ENCODE measurements at regions not wholly inside any gene's neighbourhood (a gene's known extent, or its start where the extent isn't known, plus 50 kb on each side); places are given as distances from the start of the nearest gene placed in this dataset.
"Not testable (repeated sequence)": the region's sequence is repeated elsewhere in the genome, so short reads cannot be mapped to it uniquely, and the experiment has no call there.

DNA sequence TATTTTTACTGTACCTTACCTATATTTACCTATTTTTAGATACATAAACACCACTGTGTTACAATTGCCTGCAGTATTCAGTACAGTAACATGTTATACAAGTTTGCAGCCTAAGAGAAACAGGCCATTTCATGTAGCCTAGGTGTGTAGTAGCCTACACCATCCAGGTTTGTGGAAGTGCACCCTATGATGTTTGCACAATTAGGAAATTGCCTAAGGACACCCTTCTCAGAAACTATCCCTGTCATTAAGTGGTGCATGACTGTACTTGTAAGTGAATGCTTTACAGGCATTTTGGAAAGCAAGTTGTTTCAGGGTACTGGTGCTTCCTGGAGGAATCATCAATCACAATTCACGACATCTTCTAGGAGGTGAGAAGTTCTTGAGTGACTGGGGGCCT lies 991.8 kb upstream of the SLIT2 start:
- intact Hi-C loops (cut with DNase I), result no loop called here
- DNase-seq (no peak), ATAC-seq (no peak)

DNA sequence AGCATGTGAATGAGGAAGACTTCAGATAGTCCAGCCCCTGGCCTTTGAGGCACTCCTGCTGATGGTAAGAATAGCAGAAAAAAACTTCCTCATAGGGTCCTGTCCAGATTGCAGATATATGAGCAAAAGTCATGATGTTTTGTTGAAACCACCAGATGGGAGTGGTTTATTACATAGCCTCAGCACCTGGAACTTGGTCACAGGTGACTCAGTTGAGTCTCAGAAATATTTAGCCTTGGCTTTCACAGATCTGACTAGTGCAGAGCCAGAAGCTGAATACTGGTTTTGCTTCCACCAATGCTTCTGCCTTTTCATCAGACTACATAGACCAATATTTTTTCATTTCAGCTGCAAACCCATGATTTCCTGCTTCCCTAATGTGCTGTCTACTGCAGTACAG lies 994.9 kb upstream of the SLIT2 start:
- ATAC-seq, result no peak
- DNase-seq, result no peak
- intact Hi-C loops (cut with DNase I), result no loop called here

- ATAC-seq (no peak), DNase-seq (no peak)
- intact Hi-C loops (cut with DNase I), result no loop called here
Observed at GRCh38 chr4:19254486-19254885, 997.2 kb upstream of the SLIT2 start.

DNA sequence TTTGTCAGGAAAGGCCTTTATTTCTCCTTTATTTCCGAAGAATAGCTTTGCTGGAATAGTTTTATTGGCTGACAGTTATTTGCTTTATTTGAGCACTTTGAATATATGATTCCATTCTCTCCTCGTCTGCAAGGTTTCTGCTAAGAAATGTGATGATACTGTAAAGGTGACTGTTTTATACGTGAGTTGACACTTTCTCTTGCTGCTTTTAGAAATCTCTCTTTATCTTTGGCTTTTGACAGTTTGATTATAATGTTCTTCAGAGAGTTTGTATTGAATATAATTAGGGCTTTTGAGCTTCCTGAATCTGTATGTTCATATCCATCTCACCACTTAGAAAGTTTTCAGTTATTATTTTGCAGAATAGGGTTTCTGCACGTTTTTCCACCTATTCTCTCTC lies 1003.7 kb upstream of the SLIT2 start:
- no peak for DNase-seq
- intact Hi-C loops (cut with DNase I), result no loop called here
- no peak for ATAC-seq

GRCh38 chr4:19241895-19242294 lies 1009.8 kb upstream of the SLIT2 start:
- ATAC-seq (no peak), DNase-seq (no peak)
- intact Hi-C loops (cut with DNase I), result no loop called here

DNA sequence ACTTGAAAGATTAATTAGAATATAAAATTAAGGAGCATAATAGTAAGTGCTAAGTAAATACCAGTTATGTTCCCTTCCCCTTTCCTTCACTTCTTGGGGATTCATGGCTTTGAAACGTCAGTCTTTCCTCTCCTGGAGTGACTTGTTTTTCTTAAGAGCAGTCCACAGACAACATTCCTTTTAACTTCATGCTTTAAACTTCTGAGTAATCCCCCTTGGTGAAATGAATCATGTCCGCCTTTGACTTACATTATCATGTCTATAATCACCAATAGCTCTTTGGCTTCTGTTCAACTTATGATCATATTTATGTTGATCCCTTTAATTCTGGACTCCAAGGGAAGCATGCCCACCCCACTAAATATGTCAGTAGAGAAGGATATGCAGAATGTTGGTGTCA lies 1012.1 kb upstream of the SLIT2 start:
- DNase-seq (no peak), ATAC-seq (no peak)
- intact Hi-C loops (cut with DNase I), result no loop called here

- DNase-seq, result no peak
- intact Hi-C loops (cut with DNase I), result no loop called here
- no peak for ATAC-seq
Observed at GRCh38 chr4:19236473-19236872, 1015.2 kb upstream of the SLIT2 start.

DNA sequence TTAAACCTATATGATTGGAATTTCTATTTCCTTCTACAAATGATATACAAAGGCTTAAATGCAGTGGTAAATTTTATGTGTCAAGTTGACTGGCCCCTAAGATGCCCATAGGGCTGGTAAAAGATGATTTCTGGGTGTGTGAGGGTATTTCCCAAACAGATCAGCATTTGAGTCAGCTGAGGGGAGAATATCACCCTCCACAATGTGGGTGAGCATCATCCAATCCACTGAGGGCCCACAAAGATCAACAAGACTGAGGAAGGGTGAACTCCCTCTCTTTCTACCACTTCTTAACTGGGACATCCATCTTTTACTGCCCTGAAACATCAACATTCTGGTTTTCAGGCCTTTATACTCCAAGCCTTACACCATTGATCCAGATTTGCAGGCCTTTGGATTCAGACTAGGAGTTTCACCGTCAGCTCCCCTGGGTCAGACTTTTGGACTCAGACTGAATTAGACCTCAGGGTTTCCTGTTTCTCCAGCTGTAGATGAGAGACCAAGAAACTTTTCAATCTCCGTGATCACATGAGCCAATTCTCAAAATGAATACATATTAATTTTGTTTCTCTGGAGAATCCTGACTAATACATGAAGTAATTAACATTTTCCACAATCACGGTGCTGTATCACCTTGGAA lies 1020.7 kb upstream of the SLIT2 start:
- ATAC-seq, result no peak
- intact Hi-C loops (cut with DNase I), result no loop called here
- no peak for DNase-seq

- intact Hi-C loops (cut with DNase I), result loop anchor here (5.0 to 10.0 kb wide), 3 partner anchors 1017 to 1457 kb away; no protein-coding TSS in a partner anchor
- DNase-seq (no peak), ATAC-seq (no peak)
Observed at GRCh38 chr4:19227701-19228100, 1024.0 kb upstream of the SLIT2 start.

- ATAC-seq (no peak), DNase-seq (no peak)
- intact Hi-C loops (cut with DNase I), result loop anchor here (5.0 to 10.0 kb wide), 3 partner anchors 1020 to 1460 kb away; no protein-coding TSS in a partner anchor
Observed at GRCh38 chr4:19224820-19225219, 1026.9 kb upstream of the SLIT2 start.

DNA sequence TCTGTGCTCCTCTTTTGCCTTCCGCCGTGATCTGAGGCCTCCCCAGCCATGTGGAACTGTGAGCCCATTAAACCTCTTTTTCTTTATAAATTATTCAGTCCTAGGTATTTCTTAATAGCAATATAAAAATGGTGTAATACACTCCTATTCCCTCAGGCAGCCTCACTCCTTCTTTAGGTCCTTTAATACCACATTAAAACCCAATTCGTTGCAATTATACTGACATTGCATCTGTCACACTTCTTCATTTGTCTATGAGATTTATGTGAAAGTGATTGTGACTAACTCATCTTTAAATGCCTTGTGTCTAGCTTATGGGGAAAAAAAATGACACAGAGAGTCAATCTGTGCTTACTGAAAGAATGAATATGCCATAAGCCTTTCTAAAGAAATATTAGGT lies 1035.2 kb upstream of the SLIT2 start:
- no peak for DNase-seq
- no peak for ATAC-seq
- intact Hi-C loops (cut with DNase I), result loop anchor here in 1 of 2 donors (10.0 kb wide), 1 partner anchor 1238 kb away; no protein-coding TSS in a partner anchor

DNA sequence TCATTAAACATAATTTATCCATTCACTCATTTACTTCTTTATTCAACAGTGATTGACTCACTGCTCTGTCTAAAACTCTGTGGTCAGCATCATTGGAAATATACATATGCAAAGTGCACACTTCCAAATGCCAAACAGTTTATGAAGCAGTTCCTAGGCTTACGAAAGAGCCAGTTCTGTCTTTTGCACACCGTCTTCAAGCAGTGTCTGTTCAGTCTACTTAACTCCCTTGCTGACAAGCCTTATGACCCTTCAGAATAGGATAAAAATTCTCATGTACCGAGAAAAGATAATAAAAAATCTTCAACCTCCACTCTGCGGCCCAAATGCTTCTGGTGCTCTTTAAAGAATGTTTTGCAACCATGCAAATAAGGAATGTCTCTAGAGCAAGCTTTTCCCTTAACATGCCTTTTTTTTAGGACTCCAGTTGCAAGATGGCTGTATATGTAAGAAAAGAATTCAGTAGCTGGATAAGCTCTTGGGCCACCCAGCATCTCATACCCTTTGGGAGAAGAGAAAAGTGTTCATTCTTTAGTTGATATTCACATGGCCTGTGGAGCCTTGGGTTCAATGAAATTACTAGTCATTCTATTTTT lies 1037.0 kb upstream of the SLIT2 start:
- no peak for ATAC-seq
- intact Hi-C loops (cut with DNase I), result loop anchor here in 1 of 2 donors (10.0 kb wide), 1 partner anchor 1240 kb away; no protein-coding TSS in a partner anchor
- no peak for DNase-seq

GRCh38 chr4:19213388-19213787 lies 1038.3 kb upstream of the SLIT2 start:
- DNase-seq, result no peak
- no peak for ATAC-seq
- intact Hi-C loops (cut with DNase I), result loop anchor here in 1 of 2 donors (10.0 kb wide), 1 partner anchor 1241 kb away; no protein-coding TSS in a partner anchor

GRCh38 chr4:19205853-19206252 lies 1045.9 kb upstream of the SLIT2 start:
- DNase-seq, result no peak
- intact Hi-C loops (cut with DNase I), result no loop called here
- no peak for ATAC-seq

DNA sequence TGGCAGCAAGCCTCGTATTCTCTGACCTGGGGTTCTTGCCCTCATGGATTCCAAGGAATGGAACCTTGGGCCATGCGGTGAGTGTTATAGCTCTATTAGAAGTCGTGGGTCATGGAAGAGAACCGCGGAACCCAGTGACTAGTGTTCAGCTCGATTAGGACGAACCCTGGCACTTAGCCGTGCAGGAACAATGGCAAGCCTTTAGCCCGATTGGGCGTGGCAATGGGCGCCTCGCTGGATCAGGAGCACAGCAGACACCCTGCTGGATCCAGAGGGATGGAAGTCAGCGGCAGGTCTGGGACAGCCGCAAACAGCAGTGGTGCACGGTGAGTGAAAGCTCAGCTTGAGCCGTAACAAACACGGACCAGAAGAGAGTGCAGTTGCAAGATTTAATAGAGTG lies 1053.9 kb upstream of the SLIT2 start:
- ATAC-seq; DNase-seq; intact Hi-C loops (cut with DNase I): not testable (repeated sequence)

- intact Hi-C loops (cut with DNase I), result no loop called here
- DNase-seq (no peak), ATAC-seq (no peak)
Observed at GRCh38 chr4:19195696-19196095, 1056.0 kb upstream of the SLIT2 start.

DNA sequence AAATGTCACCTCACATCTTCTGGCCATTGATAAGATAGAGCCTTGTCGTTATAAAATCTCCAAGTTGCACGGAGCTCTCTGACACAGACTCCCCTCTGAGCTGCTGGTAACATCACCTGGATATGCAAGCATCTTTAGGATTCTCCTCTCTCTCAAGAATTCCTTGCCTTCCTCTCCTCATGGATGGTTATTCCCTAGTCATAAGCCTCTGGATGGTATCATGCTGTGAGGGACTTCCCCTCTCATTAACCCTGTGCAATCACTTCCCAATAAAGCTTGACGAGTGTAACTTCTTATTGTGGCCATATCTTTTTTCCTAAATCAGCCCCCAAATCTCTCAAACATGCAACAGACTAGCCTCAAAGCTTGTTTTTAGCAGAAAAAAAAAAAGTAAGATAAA lies 1057.0 kb upstream of the SLIT2 start:
- intact Hi-C loops (cut with DNase I), result no loop called here
- no peak for ATAC-seq
- DNase-seq, result no peak

GRCh38 chr4:19193274-19193981 lies 1058.3 kb upstream of the SLIT2 start:
- DNase-seq (no peak), ATAC-seq (no peak)
- intact Hi-C loops (cut with DNase I), result no loop called here

DNA sequence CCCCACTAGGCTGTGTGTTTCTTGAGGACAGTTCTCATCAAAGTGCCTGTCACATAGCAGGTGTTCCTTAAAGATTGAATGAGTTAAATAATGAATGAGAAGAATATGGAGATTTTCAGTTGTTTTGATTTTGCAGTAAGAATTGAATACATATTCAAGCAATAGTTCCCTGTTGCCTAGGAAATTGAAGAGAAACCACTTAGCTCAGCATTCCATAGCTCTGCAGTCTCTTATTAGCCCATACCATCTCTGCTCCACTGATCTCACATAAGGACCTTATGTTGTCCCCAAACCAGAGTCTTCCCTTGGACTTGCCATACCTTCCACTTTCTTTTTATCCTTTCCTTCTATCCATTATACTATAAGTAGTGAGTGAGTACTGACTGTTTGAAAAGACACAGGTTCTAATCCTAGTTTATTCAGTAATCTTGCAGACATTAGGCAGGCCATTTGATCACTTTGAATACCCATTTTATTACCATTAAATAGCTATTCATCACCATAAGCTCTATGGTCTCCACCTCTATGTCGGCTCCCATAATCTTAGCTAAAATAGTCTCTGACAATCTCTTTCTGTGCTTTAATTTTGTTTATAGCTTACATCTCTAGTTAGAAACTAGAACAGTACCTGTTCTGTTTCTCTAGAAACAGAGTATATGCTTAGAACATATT lies 1059.6 kb upstream of the SLIT2 start:
- DNase-seq (no peak), ATAC-seq (no peak)
- intact Hi-C loops (cut with DNase I), result no loop called here

GRCh38 chr4:19187691-19188090 lies 1064.0 kb upstream of the SLIT2 start:
- intact Hi-C loops (cut with DNase I), result no loop called here
- ATAC-seq, result no peak
- no peak for DNase-seq
